Neuronal stem cell (in vitro differentiated cells): ENCODE measurements at regions not wholly inside any gene's neighbourhood (a gene's known extent, or its start where the extent isn't known, plus 50 kb on each side); places are given as distances from the start of the nearest gene placed in this dataset.
"Not testable (repeated sequence)": the region's sequence is repeated elsewhere in the genome, so short reads cannot be mapped to it uniquely, and the experiment has no call there.

ENCODE experiments used
- DNase-seq: peaks from one replicate; pipeline ENCODE4 v3.0.0-alpha.2; 2013; ENCODE audit warnings: low spot score
- H2AFZ ChIP-seq: one replicate; pipeline ENCODE4 v1.6.1; 2013; ENCODE audit warnings: mild to moderate bottlenecking, low read length, inconsistent platforms
- H2AK5ac ChIP-seq: 2 replicates; pipeline ENCODE4 v1.6.1; 2013; ENCODE audit warnings: low read depth, mild to moderate bottlenecking, inconsistent platforms, low read length, moderate library complexity, mixed read lengths
- H2BK120ac ChIP-seq: 2 replicates; pipeline ENCODE4 v1.6.1; 2013; ENCODE audit warnings: low read depth, mild to moderate bottlenecking, inconsistent platforms, low read length, moderate library complexity, mixed read lengths
- H2BK12ac ChIP-seq: one replicate; pipeline ENCODE4 v1.6.1; 2013; ENCODE audit warnings: low read length, inconsistent platforms
- H2BK15ac ChIP-seq: 2 replicates; pipeline ENCODE4 v1.6.1; 2013; ENCODE audit warnings: mild to moderate bottlenecking, low read length, inconsistent platforms, mixed read lengths
- H2BK5ac ChIP-seq: one replicate; pipeline ENCODE4 v1.6.1; 2013; ENCODE audit warnings: inconsistent platforms, mild to moderate bottlenecking, low read length, moderate library complexity
- H3K14ac ChIP-seq: one replicate; pipeline ENCODE4 v1.6.1; 2013; ENCODE audit warnings: low read length, inconsistent platforms
- H3K18ac ChIP-seq: 2 replicates; pipeline ENCODE4 v1.6.1; 2013; ENCODE audit warnings: low read length, inconsistent platforms
- H3K23ac ChIP-seq: 2 replicates; pipeline ENCODE4 v1.6.1; 2013; ENCODE audit warnings: low read depth, mild to moderate bottlenecking, mixed read lengths, low read length, inconsistent platforms; ENCODE audit not compliant: poor library complexity
- H3K27ac ChIP-seq: replicated peaks from 3 replicates; pipeline ENCODE4 v1.5.1; 2013; ENCODE audit warnings: low read length, inconsistent platforms
- H3K27me3 ChIP-seq, 3 experiments: 2 replicates each; pipeline ENCODE4 v1.6.1; 2013; ENCODE audit warnings: low read length in 3 of 3, mild to moderate bottlenecking in 2 of 3, inconsistent platforms in 1 of 3, low read depth in 1 of 3, mixed read lengths in 1 of 3, moderate library complexity in 1 of 3; ENCODE audit not compliant: control insufficient read depth in 3 of 3, insufficient read depth in 3 of 3
- H3K36me3 ChIP-seq, 2 donors: replicated peaks in 1 of 2; 2 replicates each; pipeline ENCODE4 v1.6.1; 2013; ENCODE audit warnings: low read length in 2 of 2; ENCODE audit not compliant: control insufficient read depth in 2 of 2, insufficient read depth in 2 of 2
- H3K4ac ChIP-seq: 2 replicates; pipeline ENCODE4 v1.6.1; 2013; ENCODE audit warnings: inconsistent platforms, mild to moderate bottlenecking, low read length, moderate library complexity
- H3K4me1 ChIP-seq, 2 donors: 1 replicate in 1 of 2; 2 replicates in 1 of 2; pipeline ENCODE4 v1.6.1; 2013; ENCODE audit warnings: low read length in 2 of 2, low read depth in 1 of 2; ENCODE audit not compliant: control insufficient read depth in 2 of 2, insufficient read depth in 1 of 2
- H3K4me2 ChIP-seq: one replicate; pipeline ENCODE4 v1.6.1; 2013; ENCODE audit warnings: mild to moderate bottlenecking, low read length, inconsistent platforms; ENCODE audit not compliant: insufficient read depth, poor library complexity, severe bottlenecking
- H3K4me3 ChIP-seq, 2 donors: 2 replicates each; pipeline ENCODE4 v1.5.1; 2013; ENCODE audit warnings: low read length in 2 of 2, mild to moderate bottlenecking in 2 of 2, inconsistent platforms in 1 of 2, moderate library complexity in 1 of 2
- H3K79me1 ChIP-seq: one replicate; pipeline ENCODE4 v1.6.1; 2013; ENCODE audit warnings: low read depth, mild to moderate bottlenecking, inconsistent platforms, low read length, moderate library complexity
- H3K9ac ChIP-seq: one replicate; pipeline ENCODE4 v1.6.1; 2013; ENCODE audit warnings: mild to moderate bottlenecking, low read depth, low read length, inconsistent platforms; ENCODE audit not compliant: poor library complexity
- H3K9me3 ChIP-seq, 2 donors: replicated peaks in 1 of 2; 2 replicates each; pipeline versions ENCODE3 to v1.6.1; 2013; ENCODE audit warnings: low read length in 2 of 2, mild to moderate bottlenecking in 2 of 2, inconsistent platforms in 1 of 2, low read depth in 1 of 2, mixed read lengths in 1 of 2, moderate library complexity in 1 of 2; ENCODE audit not compliant: control insufficient read depth in 2 of 2, insufficient read depth in 1 of 2
- H4K8ac ChIP-seq: one replicate; pipeline ENCODE4 v1.6.1; 2013; ENCODE audit warnings: low read depth, mild to moderate bottlenecking, inconsistent platforms, low read length, moderate library complexity
- H4K91ac ChIP-seq: one replicate; pipeline ENCODE4 v1.6.1; 2013; ENCODE audit warnings: low read length, low read depth, mild to moderate bottlenecking, inconsistent platforms; ENCODE audit not compliant: poor library complexity
- WGBS, 2 donors: extraction: QIAGEN DNeasy Blood & Tissue Kit; methylation state at CpG; one replicate each; pipeline ENCODE4 v1.1.7; 2013; ENCODE audit warnings: missing lambda C conversion rate in 2 of 2, mixed read lengths in 1 of 2; ENCODE audit not compliant: insufficient read length in 2 of 2, insufficient replicate concordance in 1 of 2; ENCODE audit errors: extremely low coverage in 2 of 2; 5-methylcytosine and 5-hydroxymethylcytosine counted together

- H3K23ac ChIP-seq: no peak overlapping the region
- peaks cover 9 to 83% (median 40%) of the 10 kb centered on the region in 3 experiments for H3K27me3 ChIP-seq
- no peak overlapping the region for H2BK120ac ChIP-seq
- H3K14ac ChIP-seq: no peak overlapping the region
- H4K8ac ChIP-seq: no peak overlapping the region
- H3K79me1 ChIP-seq: peaks cover 3% of the 10 kb centered on the region
- H3K4me2 ChIP-seq: no peak overlapping the region
- DNase-seq: no peak
- peaks cover 0 to 11% of the 10 kb centered on the region in 2 donors for H3K4me1 ChIP-seq
- WGBS, 2 donors: no CpG with 5 or more reads among the region's 11 CpGs
- no peaks in the 10 kb centered on the region for H3K36me3 ChIP-seq
- no peak overlapping the region for H3K9ac ChIP-seq
- no peak overlapping the region for H2BK15ac ChIP-seq
- H3K18ac ChIP-seq: no peak overlapping the region
- H2BK12ac ChIP-seq: no peak overlapping the region
- H3K4ac ChIP-seq: no peak overlapping the region
- H4K91ac ChIP-seq: no peak overlapping the region
- H3K27ac ChIP-seq: no peak overlapping the region
- H2AK5ac ChIP-seq: no peak overlapping the region
- H2BK5ac ChIP-seq: no peak overlapping the region
- no peak overlapping the region for H3K4me3 ChIP-seq
- no peak overlapping the region for H2AFZ ChIP-seq
- H3K9me3 ChIP-seq: peaks cover 4 to 6% of the 10 kb centered on the region in 2 donors
Observed at GRCh38 chr4:3874525-3875110, 108.4 kb downstream of the ADRA2C start.

- Histone ChIP-seq H2BK15ac (no peak overlapping the region), H2BK120ac (no peak overlapping the region), H3K9me3 (peaks cover 4 to 6% of the 10 kb centered on the region in 2 donors), H3K9ac (no peak overlapping the region), H3K27ac (no peak overlapping the region), H3K4me2 (no peak overlapping the region), H4K8ac (no peak overlapping the region), H3K14ac (no peak overlapping the region), H3K4me3 (no peak overlapping the region), H4K91ac (no peak overlapping the region), H3K18ac (no peak overlapping the region), H2BK12ac (no peak overlapping the region), H3K4ac (no peak overlapping the region), H2AFZ (no peak overlapping the region), H3K27me3 (peaks cover 9 to 82% (median 41%) of the 10 kb centered on the region in 3 experiments), H3K23ac (no peak overlapping the region), H2BK5ac (no peak overlapping the region), H2AK5ac (no peak overlapping the region), H3K79me1 (peaks cover 2% of the 10 kb centered on the region), H3K36me3 (no peaks in the 10 kb centered on the region), H3K4me1 (peaks cover 2 to 13% of the 10 kb centered on the region in 2 donors)
- WGBS, 2 donors: no CpG with 5 or more reads among the region's 4 CpGs
- no peak for DNase-seq
Observed at GRCh38 chr4:3875466-3875865, 109.3 kb downstream of the ADRA2C start.

- not testable (repeated sequence) for H4K8ac ChIP-seq, H3K4me3 ChIP-seq, H4K91ac ChIP-seq, H3K23ac ChIP-seq, DNase-seq, H2BK12ac ChIP-seq, H2BK15ac ChIP-seq, H3K9ac ChIP-seq, H2AK5ac ChIP-seq, H3K9me3 ChIP-seq, H3K4me1 ChIP-seq, H3K18ac ChIP-seq, H2AFZ ChIP-seq, H3K4ac ChIP-seq, H3K4me2 ChIP-seq, H3K14ac ChIP-seq, H2BK120ac ChIP-seq, H3K36me3 ChIP-seq, H3K79me1 ChIP-seq, H2BK5ac ChIP-seq, H3K27ac ChIP-seq
- no CpG with 5 or more reads among the region's 24 CpGs for WGBS, 2 donors
- peaks cover 6 to 78% (median 33%) of the 10 kb centered on the region in 3 experiments for H3K27me3 ChIP-seq
Observed at GRCh38 chr4:3876057-3876845, 110.1 kb downstream of the ADRA2C start.

- no peak overlapping the region for H2AFZ ChIP-seq
- no peak overlapping the region for H3K4ac ChIP-seq
- no peaks in the 10 kb centered on the region for H3K36me3 ChIP-seq
- no peak overlapping the region for H2AK5ac ChIP-seq
- H4K8ac ChIP-seq: no peak overlapping the region
- no peak overlapping the region for H4K91ac ChIP-seq
- H2BK120ac ChIP-seq: no peak overlapping the region
- peaks cover 4 to 6% of the 10 kb centered on the region in 2 donors for H3K9me3 ChIP-seq
- no peak overlapping the region for H2BK15ac ChIP-seq
- H3K27me3 ChIP-seq: peaks cover 4 to 70% (median 24%) of the 10 kb centered on the region in 3 experiments
- H3K27ac ChIP-seq: no peak overlapping the region
- H3K14ac ChIP-seq: no peak overlapping the region
- H3K79me1 ChIP-seq: peaks cover 2% of the 10 kb centered on the region
- H2BK12ac ChIP-seq: no peak overlapping the region
- H3K4me3 ChIP-seq: no peak overlapping the region
- H2BK5ac ChIP-seq: no peak overlapping the region
- no peak overlapping the region for H3K9ac ChIP-seq
- no peak for DNase-seq
- H3K4me2 ChIP-seq: no peak overlapping the region
- H3K18ac ChIP-seq: no peak overlapping the region
- H3K4me1 ChIP-seq: peaks cover 2 to 6% of the 10 kb centered on the region in 2 donors
- no peak overlapping the region for H3K23ac ChIP-seq
Observed at GRCh38 chr4:3877236-3877635, 111.1 kb downstream of the ADRA2C start.
